Neural cell (in vitro differentiated cells): ENCODE measurements at regions not wholly inside any gene's neighbourhood (a gene's known extent, or its start where the extent isn't known, plus 50 kb on each side); places are given as distances from the start of the nearest gene placed in this dataset.
A peak's percentile ranks its signal among the peaks of the same experiment; 100 is the strongest.
"Not testable (repeated sequence)": the region's sequence is repeated elsewhere in the genome, so short reads cannot be mapped to it uniquely, and the experiment has no call there.

Experiments used
- H2AFZ ChIP-seq: fragments of 200-600, 300-800 bp; sonication (generic), shearing (Covaris generic); 2 replicates; pipeline ENCODE4 v1.6.0; 2014; ENCODE audit warnings: low read depth, mild to moderate bottlenecking, antibody characterized with exemption, low read length, moderate library complexity
- H3F3A ChIP-seq: fragments of 200-600 bp; shearing (Covaris generic); 2 replicates; pipeline ENCODE4 v1.6.1; 2016; ENCODE audit warnings: mild to moderate bottlenecking, moderate library complexity, mixed read lengths, antibody characterized with exemption, low read length; ENCODE audit not compliant: insufficient read depth, poor library complexity, severe bottlenecking
- H3K27ac ChIP-seq: fragments of 200-600, 300-800 bp; sonication (generic), shearing (Covaris generic); 2 replicates; pipeline ENCODE4 v1.5.1; 2014; ENCODE audit warnings: mild to moderate bottlenecking, low read length, moderate library complexity
- H3K27me3 ChIP-seq: fragments of 300-800, 200-600 bp; sonication (generic), shearing (Covaris generic); 2 replicates; pipeline ENCODE4 v1.6.0; 2014; ENCODE audit warnings: mild to moderate bottlenecking, low read depth, low read length, moderate library complexity; ENCODE audit not compliant: insufficient read depth
- H3K36me3 ChIP-seq: fragments of 300-800, 200-600 bp; sonication (generic), shearing (Covaris generic); 2 replicates; pipeline ENCODE4 v1.5.1; 2014; ENCODE audit warnings: mild to moderate bottlenecking, antibody characterized with exemption, low read length, moderate library complexity; ENCODE audit not compliant: insufficient read depth
- H3K4me2 ChIP-seq: fragments of 300-800, 200-600 bp; sonication (generic), shearing (Covaris generic); 2 replicates; pipeline ENCODE4 v1.6.0; 2014; ENCODE audit warnings: mild to moderate bottlenecking, low read length
- H3K4me3 ChIP-seq: fragments of 300-800, 200-600 bp; sonication (generic), shearing (Covaris generic); 2 replicates; pipeline ENCODE4 v1.5.1; 2014; ENCODE audit warnings: mild to moderate bottlenecking, low read length, moderate library complexity
- H3K79me2 ChIP-seq: fragments of 200-600 bp; shearing (Covaris generic); replicated peaks from 2 replicates; pipeline ENCODE4 v1.6.0; 2014; ENCODE audit warnings: mild to moderate bottlenecking, low read length, moderate library complexity; ENCODE audit not compliant: insufficient read depth
- H3K9ac ChIP-seq: fragments of 300-800, 200-600 bp; sonication (generic), shearing (Covaris generic); 2 replicates; pipeline ENCODE4 v1.6.1; 2016; ENCODE audit warnings: mild to moderate bottlenecking, low read length, mixed read lengths
- H3K9me2 ChIP-seq: fragments of 200-600 bp; shearing (Covaris generic); 2 replicates; pipeline ENCODE4 v1.6.1; 2016; ENCODE audit warnings: mild to moderate bottlenecking, low read length, mixed read lengths; ENCODE audit not compliant: insufficient read depth
- H3K9me3 ChIP-seq: fragments of 200-600, 300-800 bp; sonication (generic), shearing (Covaris generic); 2 replicates; pipeline ENCODE4 v1.6.1; 2016; ENCODE audit warnings: mild to moderate bottlenecking, mixed run types, low read length, moderate library complexity, mixed read lengths
- H4K20me1 ChIP-seq: fragments of 200-600 bp; shearing (Covaris generic); 2 replicates; pipeline ENCODE4 v1.6.1; 2016; ENCODE audit warnings: mild to moderate bottlenecking, mixed run types; ENCODE audit not compliant: insufficient read depth
- CTCF ChIP-seq: fragments of 450-650 bp; IDR thresholded peaks from 2 replicates; pipeline ENCODE4 v1.5.1; 2014; ENCODE audit warnings: antibody characterized with exemption, mild to moderate bottlenecking, moderate library complexity; ENCODE audit not compliant: poor library complexity, severe bottlenecking
- EP300 ChIP-seq: fragments of 450-650 bp; conservative IDR thresholded peaks from 2 replicates; pipeline ENCODE4 v1.6.1; 2014; ENCODE audit warnings: antibody characterized with exemption, mild to moderate bottlenecking, moderate library complexity; ENCODE audit not compliant: poor library complexity, severe bottlenecking
- POLR2AphosphoS5 ChIP-seq: IDR thresholded peaks from 2 replicates; pipeline ENCODE4 v1.6.1; 2012
- RAD21 ChIP-seq: fragments of 450-650 bp; conservative IDR thresholded peaks from 2 replicates; pipeline ENCODE4 v1.6.1; 2014; ENCODE audit warnings: antibody characterized with exemption, mild to moderate bottlenecking, moderate library complexity
- REST ChIP-seq: IDR thresholded peaks from 2 replicates; pipeline ENCODE4 v1.6.1; 2012; ENCODE audit warnings: borderline replicate concordance
- SMC3 ChIP-seq: fragments of 450-650 bp; conservative IDR thresholded peaks from 2 replicates; pipeline ENCODE4 v1.6.1; 2014; ENCODE audit warnings: antibody characterized with exemption, mild to moderate bottlenecking, moderate library complexity; ENCODE audit not compliant: poor library complexity
- TAF1 ChIP-seq: IDR thresholded peaks from 2 replicates; pipeline ENCODE4 v1.6.1; 2012; ENCODE audit warnings: low read depth

GRCh38 chr4:61011051-61011450 lies 189.1 kb upstream of the ADGRL3 start:
- Histone ChIP-seq H3K36me3 (no peaks in the 10 kb centered on the region), H3K27me3 (no peaks in the 10 kb centered on the region), H3K9me2 (no peaks in the 10 kb centered on the region), H3K9ac (no peak overlapping the region), H3K4me2 (no peak overlapping the region), H2AFZ (no peak overlapping the region), H3K4me3 (no peak overlapping the region), H3K27ac (no peak overlapping the region), H3F3A (no peaks in the 10 kb centered on the region), H3K9me3 (no peaks in the 10 kb centered on the region), H4K20me1 (no peaks in the 10 kb centered on the region), H3K79me2 (no peaks in the 10 kb centered on the region)
- no peak for TF ChIP-seq RAD21
- TF ChIP-seq POLR2AphosphoS5: no peak
- TF ChIP-seq CTCF: no peak
- no peak for TF ChIP-seq TAF1

- not testable (repeated sequence) for H4K20me1 ChIP-seq, H3K9me3 ChIP-seq, H3K27me3 ChIP-seq, H3K79me2 ChIP-seq, H3K9ac ChIP-seq, H3F3A ChIP-seq, H3K4me3 ChIP-seq, H2AFZ ChIP-seq, H3K36me3 ChIP-seq, H3K4me2 ChIP-seq, H3K27ac ChIP-seq, H3K9me2 ChIP-seq
These were observed 188.2 kb upstream of the ADGRL3 start for GRCh38 chr4:61011936-61012335.

- Histone ChIP-seq H3K27ac (no peak overlapping the region), H3K79me2 (no peaks in the 10 kb centered on the region), H3K9me3 (no peaks in the 10 kb centered on the region), H3K4me3 (no peak overlapping the region), H3F3A (no peaks in the 10 kb centered on the region), H3K9ac (no peak overlapping the region), H4K20me1 (no peaks in the 10 kb centered on the region), H3K36me3 (no peaks in the 10 kb centered on the region), H3K9me2 (no peaks in the 10 kb centered on the region), H3K27me3 (no peaks in the 10 kb centered on the region), H3K4me2 (no peak overlapping the region), H2AFZ (no peak overlapping the region)
- TF ChIP-seq POLR2AphosphoS5 (peak; percentile 90), SMC3 (no peak), EP300 (peak; percentile 60), REST (peak; percentile 82)
These were observed 175.5 kb upstream of the ADGRL3 start for GRCh38 chr4:61024610-61025009.
